Nucleus accumbens (tissue), 56 donors: ENCODE measurements at regions not wholly inside any gene's neighbourhood (a gene's known extent, or its start where the extent isn't known, plus 50 kb on each side); places are given as distances from the start of the nearest gene placed in this dataset.
A peak's percentile ranks its signal among the peaks of the same experiment; 100 is the strongest.
"Not testable (repeated sequence)": the region's sequence is repeated elsewhere in the genome, so short reads cannot be mapped to it uniquely, and the experiment has no call there.

Experiments
- DNase-seq, 56 donors: peaks; one replicate each; lab custom pipeline; 2025; lab: John Stamatoyannopoulos, UW

- not testable (repeated sequence) for DNase-seq
Measured at GRCh38 chr7:150093897-150094296, 220.1 kb downstream of the ATP6V0E2 start.

- peak in 1 of 56 donors; percentile 5 for DNase-seq
Measured at GRCh38 chr7:150096213-150096994, 222.6 kb downstream of the ATP6V0E2 start.

GRCh38 chr7:150098592-150098991 is 224.6 kb upstream of the LRRC61 start:
- not testable (repeated sequence) for DNase-seq

DNA sequence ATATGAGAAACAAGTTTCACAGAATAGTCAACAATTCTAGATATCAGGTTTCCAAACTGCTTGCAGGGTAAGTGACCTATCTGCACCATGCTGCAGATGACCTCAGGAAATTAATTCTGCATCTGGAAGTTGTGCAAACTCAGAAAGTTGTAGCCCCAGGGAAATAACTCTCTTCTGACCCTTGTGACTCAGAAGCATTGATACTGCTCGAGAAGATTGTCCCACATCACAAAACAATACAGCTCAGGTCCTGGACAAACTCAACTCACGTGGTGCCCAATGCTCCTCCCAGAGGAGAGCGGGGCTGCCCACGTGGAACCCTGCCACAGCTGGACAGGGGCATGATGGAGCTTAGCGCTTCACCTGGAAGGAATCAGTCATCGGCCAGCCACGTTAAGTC is 221.9 kb upstream of the LRRC61 start:
- DNase-seq, result not testable (repeated sequence)

- not testable (repeated sequence) for DNase-seq
Measured at GRCh38 chr7:150107283-150107682, 215.9 kb upstream of the LRRC61 start.

DNA sequence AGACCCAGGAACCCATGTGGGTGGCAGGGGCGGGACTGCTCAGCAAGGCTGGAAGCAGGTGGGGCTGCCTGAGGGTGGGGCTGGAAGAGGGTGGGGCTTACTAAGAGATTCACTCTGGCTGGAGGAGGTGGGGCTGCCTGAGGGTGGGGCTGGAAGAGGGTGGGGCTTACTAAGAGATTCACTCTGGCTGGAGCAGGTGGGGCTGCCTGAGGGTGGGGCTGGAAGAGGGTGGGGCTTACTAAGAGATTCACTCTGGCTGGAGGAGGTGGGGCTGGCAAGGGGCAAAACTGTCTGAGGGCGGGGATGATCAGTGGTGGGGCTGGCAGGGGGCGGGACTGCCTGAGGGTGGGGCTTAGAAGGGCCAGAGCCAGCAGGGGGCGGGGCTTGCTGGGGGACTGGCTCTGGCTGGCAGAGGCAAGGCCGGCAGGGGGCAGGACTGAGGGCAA is 212.8 kb upstream of the LRRC61 start:
- peak in 3 of 56 donors; percentile 2 to 9 (median 4) for DNase-seq

DNA sequence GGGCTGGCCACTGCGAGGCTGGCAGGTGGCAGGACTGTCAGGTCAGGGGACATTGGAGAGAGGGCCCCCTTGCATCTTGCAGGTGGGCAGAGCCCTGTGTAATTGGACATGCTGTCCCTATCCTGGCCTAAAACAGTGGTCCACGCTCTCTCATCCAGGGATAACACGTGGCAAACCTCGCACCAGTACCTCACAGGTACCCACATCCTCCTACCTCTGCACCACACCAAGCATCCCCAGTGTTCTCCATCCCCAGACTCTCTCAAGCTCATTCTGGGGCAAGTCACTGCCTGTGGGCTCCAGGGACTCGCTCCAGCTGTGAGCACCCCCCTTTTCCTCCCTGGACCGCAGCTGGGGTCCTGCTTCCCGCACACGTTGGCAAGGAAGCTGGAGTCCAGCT is 212.3 kb upstream of the LRRC61 start:
- not testable (repeated sequence) for DNase-seq

GRCh38 chr7:150111373-150112139 is 211.6 kb upstream of the LRRC61 start:
- DNase-seq, result peak in 1 of 56 donors; percentile 4

DNA sequence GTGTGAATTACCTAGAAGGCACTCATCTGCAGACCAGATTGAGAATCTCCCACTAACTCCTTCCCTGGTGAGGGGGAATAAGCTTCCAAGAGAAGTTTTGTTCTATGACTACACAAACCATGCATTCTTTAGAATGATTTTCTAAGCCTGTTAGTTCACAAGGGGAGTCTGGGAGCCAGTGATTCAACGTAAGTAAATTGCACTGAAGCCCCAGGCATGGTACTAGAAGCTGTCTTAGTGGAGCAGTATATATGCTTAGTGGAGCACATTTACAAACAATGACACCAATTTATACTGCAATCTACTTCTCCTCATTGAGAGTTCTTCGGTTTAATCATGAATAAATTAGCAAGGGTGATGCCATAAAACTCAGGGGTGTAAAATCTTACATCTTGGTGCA is 209.9 kb upstream of the LRRC61 start:
- not testable (repeated sequence) for DNase-seq

GRCh38 chr7:150114591-150114990 is 208.6 kb upstream of the LRRC61 start:
- DNase-seq, result not testable (repeated sequence)

- DNase-seq, result not testable (repeated sequence)
Measured at GRCh38 chr7:150119966-150120365, 203.2 kb upstream of the LRRC61 start.

GRCh38 chr7:150125831-150126230 is 197.3 kb upstream of the LRRC61 start:
- peak in 40 of 56 donors; percentile 2 to 66 (median 34) for DNase-seq

DNA sequence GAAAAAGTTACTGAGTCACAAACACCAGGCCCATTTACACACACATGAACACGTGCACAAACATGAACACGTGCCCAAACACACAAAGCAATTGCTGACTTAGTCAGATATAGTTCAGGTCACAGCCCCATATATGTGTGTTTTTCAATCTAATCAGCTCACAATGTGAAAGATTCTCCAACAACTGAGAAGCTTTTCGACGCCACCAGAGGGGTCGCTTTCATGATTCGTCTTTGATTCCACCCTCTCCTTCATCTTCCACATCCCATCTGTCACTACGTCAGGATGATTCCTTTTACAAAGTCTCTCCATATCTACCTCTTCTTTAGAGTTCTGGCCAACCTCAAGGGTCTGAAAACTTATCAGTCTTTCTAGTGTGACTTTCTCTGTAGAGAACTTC is 188.7 kb upstream of the LRRC61 start:
- not testable (repeated sequence) for DNase-seq

DNA sequence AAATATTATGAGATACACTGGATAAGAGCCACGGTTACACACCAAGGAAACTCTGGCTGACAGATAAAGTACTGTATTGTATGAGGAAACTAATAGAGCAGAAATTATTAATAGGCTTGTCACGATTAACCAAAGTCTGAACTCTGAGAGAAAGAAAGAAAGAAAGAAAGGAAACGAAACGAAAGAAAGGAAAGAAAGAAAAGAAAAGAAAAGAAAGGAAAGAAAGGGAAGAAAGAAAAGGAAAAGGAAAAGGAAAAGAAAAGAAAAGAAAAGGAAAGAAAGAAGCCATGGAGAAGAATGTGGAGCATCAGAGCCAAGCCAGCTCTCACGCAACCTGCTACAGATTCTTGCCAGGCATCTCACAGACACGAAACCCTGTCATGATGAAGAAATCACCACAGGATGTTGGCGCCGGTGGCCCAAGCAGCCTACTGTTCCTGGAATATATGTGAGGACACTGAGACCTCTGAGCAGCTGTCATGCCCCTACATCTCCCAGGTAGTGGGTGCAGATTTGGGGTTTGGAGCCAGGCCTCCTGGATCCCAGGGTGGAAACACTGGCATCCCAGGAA is 187.4 kb upstream of the LRRC61 start:
- not testable (repeated sequence) for DNase-seq

- DNase-seq, result not testable (repeated sequence)
Measured at GRCh38 chr7:150139840-150140239, 183.3 kb upstream of the LRRC61 start.

- DNase-seq, result peak in 1 of 56 donors; percentile 6
Measured at GRCh38 chr7:150141525-150142345, 181.4 kb upstream of the LRRC61 start.

DNA sequence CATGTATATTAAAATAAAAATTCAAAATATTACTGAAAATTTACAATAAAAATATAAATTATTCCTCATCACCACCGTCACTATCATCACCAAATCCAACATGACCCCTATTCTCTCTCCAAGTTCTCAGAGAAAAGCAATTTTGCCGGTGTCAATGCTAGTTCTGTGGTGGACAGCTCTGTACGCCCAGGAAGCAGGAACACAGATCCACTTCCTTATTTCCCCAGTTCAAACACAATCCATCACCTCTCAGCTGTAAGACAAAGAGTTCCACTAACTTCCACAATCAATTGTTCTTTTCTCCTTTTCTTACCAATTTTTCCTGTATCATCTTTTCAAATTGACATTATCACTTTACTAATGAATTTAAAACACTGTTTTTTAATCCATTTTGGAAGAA is 177.0 kb upstream of the LRRC61 start:
- DNase-seq, result not testable (repeated sequence)

- DNase-seq, result peak in 5 of 56 donors; percentile 3 to 42 (median 33)
Measured at GRCh38 chr7:150147524-150147923, 175.6 kb upstream of the LRRC61 start.

GRCh38 chr7:150156015-150156414 is 167.1 kb upstream of the LRRC61 start:
- DNase-seq, result not testable (repeated sequence)

GRCh38 chr7:150158696-150159095 is 164.5 kb upstream of the LRRC61 start:
- DNase-seq, result not testable (repeated sequence)
